ENCODE measurements at regions not wholly inside any gene's neighbourhood (a gene's known extent, or its start where the extent isn't known, plus 50 kb on each side); places are given as distances from the start of the nearest gene placed in this dataset. TPM values are rescaled to one million over a fixed set of nuclear protein-coding genes. Genes with fewer than 3 reads are reported as not detected.

DNA sequence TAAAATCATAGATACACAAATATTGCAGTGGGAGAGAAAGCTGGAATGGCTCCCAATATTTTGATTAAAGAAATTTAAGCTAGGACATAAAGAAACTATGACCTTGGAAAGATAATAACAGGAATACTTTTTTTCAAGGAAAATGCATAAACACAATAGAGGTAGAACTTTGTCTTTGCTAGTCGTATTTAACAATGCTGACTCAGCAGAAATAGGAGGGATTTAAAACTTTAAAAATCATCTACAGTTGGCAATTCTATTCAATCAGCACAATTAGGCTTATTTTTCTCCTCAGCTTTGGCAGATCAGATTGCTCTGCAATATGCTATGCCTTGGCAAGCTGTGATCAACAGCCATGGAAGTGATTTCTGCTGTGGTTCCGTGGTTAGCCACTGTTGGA lies 51.5 kb upstream of the RBMY1B start:
- 25% methylated on average over 1 of the region's 2 CpGs for WGBS (ENCODE audit: insufficient coverage)
- H3K4me2 ChIP-seq (replicated peaks; ENCODE audit: extremely low read depth, low read length, poor library complexity, severe bottlenecking) = no peak overlapping the region
- Mint-ChIP-seq H3K4me1 (no peaks in the 10 kb centered on the region), H3K4me3 (no peak overlapping the region), H3K27ac (no peak overlapping the region), H3K9me3 (no peaks in the 10 kb centered on the region), H3K36me3 (no peaks in the 10 kb centered on the region), H3K27me3 (ENCODE audit: low read depth in 3 of 3) (peaks cover 0 to 2% (median 0%) of the 10 kb centered on the region in 3 donors)
- H3K27ac ChIP-seq (ENCODE audit: low read depth in 1 of 2, low read length in 2 of 2) = no peak overlapping the region
- H3K4me1 ChIP-seq (ENCODE audit: control insufficient read depth in 1 of 2, insufficient read depth in 2 of 2, low read length in 2 of 2) = no peaks in the 10 kb centered on the region
- no peak for DNase-seq
- H3K4me3 ChIP-seq (replicated peaks in 1 of 3; ENCODE audit: low read depth in 2 of 3, low read length in 3 of 3) = no peak overlapping the region
- no peak overlapping the region for H2AFZ ChIP-seq (ENCODE audit: insufficient read depth, low read depth, low read length, poor library complexity, severe bottlenecking)
- no peaks in the 10 kb centered on the region for H3K36me3 ChIP-seq (replicated peaks in 1 of 2; ENCODE audit: control insufficient read depth in 1 of 2, insufficient read depth in 2 of 2, low read length in 2 of 2)
- no peaks in the 10 kb centered on the region for H3K9me3 ChIP-seq (replicated peaks in 1 of 2; ENCODE audit: control insufficient read depth in 1 of 2, insufficient read depth in 1 of 2, low read length in 2 of 2)
- H4K20me1 ChIP-seq (ENCODE audit: insufficient read depth, low read length) = no peaks in the 10 kb centered on the region
- no peak overlapping the region for H3K9ac ChIP-seq (ENCODE audit: insufficient read depth, low read length, poor library complexity, severe bottlenecking)
- no peak for TF ChIP-seq CTCF (IDR thresholded peaks at IDR 0.05)
- intact Hi-C loops (cut with micrococcal nuclease) = no loop called here
- no peaks in the 10 kb centered on the region for H3K27me3 ChIP-seq (ENCODE audit: control insufficient read depth in 2 of 2, insufficient read depth in 2 of 2, low read length in 2 of 2)
- H3K79me2 ChIP-seq (ENCODE audit: insufficient read depth, low read length) = no peaks in the 10 kb centered on the region

Small RNA genes lying in the stretch of these regions (small RNA-seq; reads per million reads assigned to genes)
- gene AC010086.2 (ENCODE audit: insufficient read length, low read depth) = not detected
